SU-DHL-6 (cell line): ENCODE measurements at regions not wholly inside any gene's neighbourhood (a gene's known extent, or its start where the extent isn't known, plus 50 kb on each side); places are given as distances from the start of the nearest gene placed in this dataset.

Source experiments
- CTCF ChIP-seq: fragments of 200-600 bp; sonication (generic); IDR thresholded peaks from one replicate; pipeline ENCODE4 v1.5.1; 2017; ENCODE audit warnings: antibody characterized with exemption, mild to moderate bottlenecking, low read length, moderate library complexity; ENCODE audit not compliant: insufficient read depth, poor library complexity, severe bottlenecking
- EZH2phosphoT487 ChIP-seq: fragments of 200-600 bp; sonication (generic), shearing (Covaris generic); conservative IDR thresholded peaks from 2 replicates; pipeline ENCODE4 v1.6.1; 2018; ENCODE audit warnings: mild to moderate bottlenecking, antibody characterized with exemption, low read length, moderate library complexity, mixed read lengths

GRCh38 chr4:31755751-31756150 is 1035.6 kb downstream of the PCDH7 start:
- TF ChIP-seq CTCF (no peak), EZH2phosphoT487 (no peak)
